IMR-90 (cell line): ENCODE measurements at regions not wholly inside any gene's neighbourhood (a gene's known extent, or its start where the extent isn't known, plus 50 kb on each side); places are given as distances from the start of the nearest gene placed in this dataset.

Source experiments
- ATAC-seq: fragments of 200-7000 bp; cut with Tn5 transposase; 2 replicates; pipeline ENCODE4 v1.9.1; 2020; ENCODE audit warnings: low read depth, mild to moderate bottlenecking, moderate library complexity
- BruUV-seq: library from RNA; stranded (reverse); fragments of 400-500 nt; replicated peaks from 2 replicates; lab custom pipeline; 2021; lab: Mats Ljungman, UMichigan
- CTCF ChIA-PET: fragments of 300-600 bp; formaldehyde crosslinking; extraction: SDS; loops from one replicate; lab custom pipeline; 2021; ENCODE audit warnings: antibody characterized with exemption; lab: Yijun Ruan, JAX
- POLR2A ChIA-PET: fragments of 300-600 bp; sonication (Branson Sonifier 250); formaldehyde crosslinking; loops from one replicate; lab custom pipeline; 2022; ENCODE audit warnings: antibody characterized with exemption; ENCODE audit not compliant: unreplicated experiment; lab: Charles Lee
- DNase-seq: peaks from one replicate; pipeline ENCODE4 v3.0.0; 2013
- H2AFZ ChIP-seq: replicated peaks from 2 replicates; pipeline ENCODE3; 2013; ENCODE audit warnings: low read length, mild to moderate bottlenecking; ENCODE audit not compliant: poor library complexity
- H2AK5ac ChIP-seq: 2 replicates; pipeline ENCODE4 v1.6.1; 2013; ENCODE audit warnings: low read depth, low read length, inconsistent platforms
- H2AK9ac ChIP-seq: replicated peaks from 2 replicates; pipeline ENCODE3; 2013; ENCODE audit warnings: mild to moderate bottlenecking, low read depth, low read length, moderate library complexity; ENCODE audit not compliant: poor library complexity
- H2BK120ac ChIP-seq: 2 replicates; pipeline ENCODE4 v1.6.1; 2013; ENCODE audit warnings: low read depth, low read length, inconsistent platforms
- H2BK15ac ChIP-seq: 3 replicates; pipeline ENCODE4 v1.6.1; 2013; ENCODE audit warnings: low read depth, low read length, inconsistent platforms
- H2BK20ac ChIP-seq: 2 replicates; pipeline ENCODE4 v1.6.1; 2013; ENCODE audit warnings: low read depth, mild to moderate bottlenecking, inconsistent platforms, low read length, moderate library complexity
- H2BK5ac ChIP-seq: 2 replicates; pipeline ENCODE4 v1.6.1; 2013; ENCODE audit warnings: mild to moderate bottlenecking, low read depth, low read length, inconsistent platforms; ENCODE audit not compliant: poor library complexity, severe bottlenecking
- H3K14ac ChIP-seq: replicated peaks from 2 replicates; pipeline ENCODE4 v1.6.1; 2013; ENCODE audit warnings: low read depth, low read length, inconsistent platforms
- H3K18ac ChIP-seq: 2 replicates; pipeline ENCODE4 v1.6.1; 2013; ENCODE audit warnings: low read depth, low read length, control low read depth
- H3K23ac ChIP-seq: 2 replicates; pipeline ENCODE4 v1.6.1; 2013; ENCODE audit warnings: low read depth, low read length, inconsistent platforms
- H3K27ac ChIP-seq: 2 replicates; pipeline ENCODE4 v1.5.1; 2013; ENCODE audit warnings: mild to moderate bottlenecking, control low read depth, low read length; ENCODE audit not compliant: insufficient read depth
- H3K27me3 ChIP-seq: 2 replicates; pipeline ENCODE4 v1.6.1; 2013; ENCODE audit warnings: low read length; ENCODE audit not compliant: control insufficient read depth, insufficient read depth
- H3K36me3 ChIP-seq: 2 replicates; pipeline ENCODE4 v1.6.1; 2013; ENCODE audit warnings: low read length, mixed read lengths; ENCODE audit not compliant: control insufficient read depth, insufficient read depth
- H3K4ac ChIP-seq: 2 replicates; pipeline ENCODE4 v1.6.1; 2013; ENCODE audit warnings: low read depth, low read length, inconsistent platforms
- H3K4me1 ChIP-seq: 2 replicates; pipeline ENCODE4 v1.6.1; 2013; ENCODE audit warnings: low read length, mixed read lengths; ENCODE audit not compliant: control insufficient read depth, insufficient read depth
- H3K4me2 ChIP-seq: 2 replicates; pipeline ENCODE4 v1.6.1; 2013; ENCODE audit warnings: low read depth, mild to moderate bottlenecking, control low read depth, low read length, moderate library complexity
- H3K4me3 ChIP-seq: 2 replicates; pipeline ENCODE4 v1.5.1; 2013; ENCODE audit warnings: low read depth, mild to moderate bottlenecking, control low read depth, low read length, moderate library complexity; ENCODE audit not compliant: insufficient read depth
- H3K56ac ChIP-seq: 2 replicates; pipeline ENCODE4 v1.6.1; 2013; ENCODE audit warnings: low read length, inconsistent platforms; ENCODE audit not compliant: insufficient read depth; ENCODE audit errors: extremely low read depth
- H3K79me1 ChIP-seq, 2 experiments: 2 replicates each; pipeline ENCODE4 v1.6.1; 2013; ENCODE audit warnings: low read length in 2 of 2, inconsistent platforms in 1 of 2, low read depth in 1 of 2
- H3K9ac ChIP-seq: 2 replicates; pipeline ENCODE4 v1.6.1; 2013; ENCODE audit warnings: low read depth, low read length, control low read depth
- H3K9me1 ChIP-seq: 2 replicates; pipeline ENCODE4 v1.6.1; 2013; ENCODE audit warnings: low read length, inconsistent platforms; ENCODE audit not compliant: insufficient read depth
- H3K9me3 ChIP-seq: 2 replicates; pipeline ENCODE4 v1.6.1; 2013; ENCODE audit warnings: low read length; ENCODE audit not compliant: control insufficient read depth, insufficient read depth
- H4K20me1 ChIP-seq: 2 replicates; pipeline ENCODE4 v1.6.1; 2013; ENCODE audit warnings: low read length, inconsistent platforms; ENCODE audit not compliant: insufficient read depth
- H4K5ac ChIP-seq: 2 replicates; pipeline ENCODE4 v1.6.1; 2013; ENCODE audit warnings: mild to moderate bottlenecking, low read depth, low read length, control low read depth
- H4K8ac ChIP-seq, 2 experiments: 2 replicates each; pipeline ENCODE4 v1.6.1; 2013; ENCODE audit warnings: low read depth in 2 of 2, low read length in 2 of 2, control low read depth in 1 of 2, inconsistent platforms in 1 of 2
- H4K91ac ChIP-seq: 2 replicates; pipeline ENCODE4 v1.6.1; 2013; ENCODE audit warnings: low read depth, low read length, inconsistent platforms; ENCODE audit not compliant: insufficient read depth
- BHLHE40 ChIP-seq: fragments of 150-350 bp; IDR thresholded peaks from 2 replicates; pipeline ENCODE4 v1.6.1; 2016; ENCODE audit warnings: mild to moderate bottlenecking, low read depth, low read length
- CEBPB ChIP-seq: IDR thresholded peaks from 2 replicates; pipeline ENCODE4 v1.6.1; 2012; ENCODE audit warnings: low read depth, low read length, improper control_type of control experiment
- CHD1 ChIP-seq: IDR thresholded peaks from 2 replicates; pipeline ENCODE4 v1.6.1; 2012; ENCODE audit warnings: low read depth, low read length, improper control_type of control experiment
- FOS ChIP-seq: fragments of 150-350 bp; IDR thresholded peaks from 2 replicates; pipeline ENCODE4 v1.6.1; 2016; ENCODE audit warnings: low read depth, low read length
- MAFK ChIP-seq: IDR thresholded peaks from 2 replicates; pipeline ENCODE4 v1.6.1; 2012; ENCODE audit warnings: low read depth, low read length, improper control_type of control experiment
- MAZ ChIP-seq: IDR thresholded peaks from 2 replicates; pipeline ENCODE4 v1.6.1; 2012; ENCODE audit warnings: low read depth, mild to moderate bottlenecking, low read length, improper control_type of control experiment, moderate library complexity, borderline replicate concordance
- MXI1 ChIP-seq: IDR thresholded peaks from 2 replicates; pipeline ENCODE4 v1.6.1; 2012; ENCODE audit warnings: low read depth, mild to moderate bottlenecking, low read length, moderate library complexity, borderline replicate concordance
- NFE2L2 ChIP-seq: fragments of 150-350 bp; IDR thresholded peaks from 2 replicates; pipeline ENCODE4 v1.6.1; 2016; ENCODE audit warnings: low read depth, mild to moderate bottlenecking, low read length
- POLR2A ChIP-seq: IDR thresholded peaks from 2 replicates; pipeline ENCODE4 v1.6.1; 2012; ENCODE audit warnings: mild to moderate bottlenecking, low read depth, low read length
- RAD21 ChIP-seq: IDR thresholded peaks from 2 replicates; pipeline ENCODE4 v1.6.1; 2012; ENCODE audit warnings: low read length, improper control_type of control experiment
- RCOR1 ChIP-seq: IDR thresholded peaks from 2 replicates; pipeline ENCODE4 v1.6.1; 2012; ENCODE audit warnings: mild to moderate bottlenecking, low read length, improper control_type of control experiment; ENCODE audit not compliant: insufficient replicate concordance
- RFX5 ChIP-seq: IDR thresholded peaks from 2 replicates; pipeline ENCODE4 v1.8.0; 2012; ENCODE audit warnings: low read depth, mild to moderate bottlenecking, low read length, moderate library complexity
- SMC3 ChIP-seq: fragments of 150-350 bp; IDR thresholded peaks from 2 replicates; pipeline ENCODE4 v1.6.1; 2016; ENCODE audit warnings: low read depth, mild to moderate bottlenecking, antibody characterized with exemption, low read length, moderate library complexity
- dilution Hi-C: fragments of 300-500 bp; cut with HindIII; formaldehyde crosslinking; loops from one replicate; pipeline ENCODE4 v1.14.3; 2018; ENCODE audit warnings: low sequenced_read_pairs; ENCODE audit not compliant: unreplicated experiment
- in situ Hi-C: fragments of 300-500 bp; cut with MboI; formaldehyde crosslinking; loops from 3 replicates; pipeline ENCODE4 v1.14.3; 2019; ENCODE audit warnings: low sequenced_read_pairs, inconsistent platforms, mixed read lengths
- intact Hi-C: fragments of 100-400 bp; cut with micrococcal nuclease; formaldehyde crosslinking; loops from 2 replicates; pipeline ENCODE4 v1.10.0; 2022
- TF ChIP-seq, protein P1 (sequence below): fragments of 150-350 bp; IDR thresholded peaks from 2 replicates; pipeline ENCODE4 v1.6.1; 2017; ENCODE audit warnings: mild to moderate bottlenecking, antibody characterized with exemption, low read length, low read depth
- TF ChIP-seq, protein P2 (sequence below): conservative IDR thresholded peaks from 2 replicates; pipeline ENCODE4 v1.5.1; 2012; ENCODE audit warnings: mild to moderate bottlenecking, low read depth, low read length, improper control_type of control experiment
- TF ChIP-seq, protein P3 (sequence below): fragments of 150-350 bp; IDR thresholded peaks from 2 replicates; pipeline ENCODE4 v1.6.1; 2016; ENCODE audit warnings: low read depth, mild to moderate bottlenecking, low read length, moderate library complexity, borderline replicate concordance

DNA sequence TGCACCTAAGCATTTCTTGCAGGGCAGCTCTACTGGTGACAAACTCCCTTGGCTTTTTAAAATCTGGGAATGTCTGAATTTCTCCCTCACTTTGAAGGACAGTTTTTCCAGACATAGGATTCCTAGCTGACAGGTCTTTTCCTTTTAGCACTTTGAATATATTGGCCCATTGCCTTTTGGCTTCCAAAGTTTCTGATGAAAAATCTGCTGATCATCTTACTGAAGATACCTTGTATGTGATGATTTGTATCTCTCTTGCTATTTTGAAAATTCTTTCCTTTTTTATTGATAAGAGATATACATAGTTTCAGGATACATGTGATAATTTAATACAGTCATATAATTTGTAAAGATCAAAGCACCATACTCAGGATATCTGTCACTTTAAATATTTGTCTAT, 211.1 kb downstream of the ZIC5 start:
- Histone ChIP-seq H4K20me1 (no peaks in the 10 kb centered on the region), H2BK5ac (no peak overlapping the region), H2AFZ (no peak overlapping the region), H4K91ac (no peak overlapping the region), H3K56ac (no peak overlapping the region), H3K4me3 (no peak overlapping the region), H3K9me1 (no peaks in the 10 kb centered on the region), H4K8ac (no peak overlapping the region), H3K14ac (no peak overlapping the region), H3K27ac (no peak overlapping the region), H3K36me3 (no peaks in the 10 kb centered on the region), H2AK5ac (no peak overlapping the region), H3K9ac (no peak overlapping the region), H4K5ac (no peak overlapping the region), H3K4me2 (no peak overlapping the region), H2BK120ac (no peak overlapping the region), H3K4ac (no peak overlapping the region), H3K79me1 (no peaks in the 10 kb centered on the region), H2BK20ac (no peak overlapping the region), H3K23ac (no peak overlapping the region), H2BK15ac (no peak overlapping the region), H2AK9ac (no peak overlapping the region), H3K18ac (no peak overlapping the region), H3K27me3 (no peaks in the 10 kb centered on the region), H3K9me3 (no peaks in the 10 kb centered on the region; the same call in 1 of the 2 replicates), H3K4me1 (no peaks in the 10 kb centered on the region)
- in situ Hi-C loops (no loop called here), dilution Hi-C loops (no loop called here), intact Hi-C loops (no loop called here)
- no peak for TF ChIP-seq SMC3
- TF ChIP-seq CEBPB = no peak
- TF ChIP-seq RCOR1 = no peak
- no peak for TF ChIP-seq MAFK
- TF ChIP-seq MAZ = no peak
- TF ChIP-seq RAD21 = no peak
- TF ChIP-seq RFX5 = no peak
- TF ChIP-seq BHLHE40 = no peak
- TF ChIP-seq MXI1 = no peak
- no peak for TF ChIP-seq NFE2L2
- TF ChIP-seq FOS = no peak
- TF ChIP-seq, protein P1, sequence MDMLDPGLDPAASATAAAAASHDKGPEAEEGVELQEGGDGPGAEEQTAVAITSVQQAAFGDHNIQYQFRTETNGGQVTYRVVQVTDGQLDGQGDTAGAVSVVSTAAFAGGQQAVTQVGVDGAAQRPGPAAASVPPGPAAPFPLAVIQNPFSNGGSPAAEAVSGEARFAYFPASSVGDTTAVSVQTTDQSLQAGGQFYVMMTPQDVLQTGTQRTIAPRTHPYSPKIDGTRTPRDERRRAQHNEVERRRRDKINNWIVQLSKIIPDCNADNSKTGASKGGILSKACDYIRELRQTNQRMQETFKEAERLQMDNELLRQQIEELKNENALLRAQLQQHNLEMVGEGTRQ = no peak
- TF ChIP-seq, protein P2, sequence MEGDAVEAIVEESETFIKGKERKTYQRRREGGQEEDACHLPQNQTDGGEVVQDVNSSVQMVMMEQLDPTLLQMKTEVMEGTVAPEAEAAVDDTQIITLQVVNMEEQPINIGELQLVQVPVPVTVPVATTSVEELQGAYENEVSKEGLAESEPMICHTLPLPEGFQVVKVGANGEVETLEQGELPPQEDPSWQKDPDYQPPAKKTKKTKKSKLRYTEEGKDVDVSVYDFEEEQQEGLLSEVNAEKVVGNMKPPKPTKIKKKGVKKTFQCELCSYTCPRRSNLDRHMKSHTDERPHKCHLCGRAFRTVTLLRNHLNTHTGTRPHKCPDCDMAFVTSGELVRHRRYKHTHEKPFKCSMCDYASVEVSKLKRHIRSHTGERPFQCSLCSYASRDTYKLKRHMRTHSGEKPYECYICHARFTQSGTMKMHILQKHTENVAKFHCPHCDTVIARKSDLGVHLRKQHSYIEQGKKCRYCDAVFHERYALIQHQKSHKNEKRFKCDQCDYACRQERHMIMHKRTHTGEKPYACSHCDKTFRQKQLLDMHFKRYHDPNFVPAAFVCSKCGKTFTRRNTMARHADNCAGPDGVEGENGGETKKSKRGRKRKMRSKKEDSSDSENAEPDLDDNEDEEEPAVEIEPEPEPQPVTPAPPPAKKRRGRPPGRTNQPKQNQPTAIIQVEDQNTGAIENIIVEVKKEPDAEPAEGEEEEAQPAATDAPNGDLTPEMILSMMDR = no peak
- no peak for TF ChIP-seq CHD1
- TF ChIP-seq, protein P3, sequence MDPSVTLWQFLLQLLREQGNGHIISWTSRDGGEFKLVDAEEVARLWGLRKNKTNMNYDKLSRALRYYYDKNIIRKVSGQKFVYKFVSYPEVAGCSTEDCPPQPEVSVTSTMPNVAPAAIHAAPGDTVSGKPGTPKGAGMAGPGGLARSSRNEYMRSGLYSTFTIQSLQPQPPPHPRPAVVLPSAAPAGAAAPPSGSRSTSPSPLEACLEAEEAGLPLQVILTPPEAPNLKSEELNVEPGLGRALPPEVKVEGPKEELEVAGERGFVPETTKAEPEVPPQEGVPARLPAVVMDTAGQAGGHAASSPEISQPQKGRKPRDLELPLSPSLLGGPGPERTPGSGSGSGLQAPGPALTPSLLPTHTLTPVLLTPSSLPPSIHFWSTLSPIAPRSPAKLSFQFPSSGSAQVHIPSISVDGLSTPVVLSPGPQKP = no peak
- TF ChIP-seq POLR2A = no peak
- DNase-seq (no peak), ATAC-seq (no peak)
- BruUV-seq = no TSS peak
- ChIA-PET CTCF (no interaction called here), POLR2A (no interaction called here)
